ENCODE measurements at regions not wholly inside any gene's neighbourhood (a gene's known extent, or its start where the extent isn't known, plus 50 kb on each side); places are given as distances from the start of the nearest gene placed in this dataset.

DNA sequence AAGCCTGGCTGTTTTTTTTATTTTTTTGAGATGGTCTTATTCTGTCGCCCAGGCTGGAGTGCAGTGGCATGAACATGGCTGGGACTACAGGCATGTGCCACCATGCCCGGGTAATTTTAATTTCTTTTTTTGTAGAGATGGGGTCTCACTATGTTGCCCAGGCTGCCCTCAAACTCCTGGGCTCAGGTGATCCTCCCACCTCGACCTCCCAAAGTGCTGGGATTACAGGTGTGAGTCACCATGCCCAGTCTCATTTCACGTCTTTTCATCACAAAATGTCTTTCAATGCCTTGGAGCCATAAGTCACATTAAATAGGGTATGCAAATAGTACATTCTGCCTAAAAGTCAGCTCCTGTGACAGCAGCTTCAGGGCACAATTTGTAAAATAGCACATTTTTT, 52.8 kb downstream of the SOX2 start:
- no peak for DNase-seq (ENCODE audit: low read depth in 3 of 3)

DNA sequence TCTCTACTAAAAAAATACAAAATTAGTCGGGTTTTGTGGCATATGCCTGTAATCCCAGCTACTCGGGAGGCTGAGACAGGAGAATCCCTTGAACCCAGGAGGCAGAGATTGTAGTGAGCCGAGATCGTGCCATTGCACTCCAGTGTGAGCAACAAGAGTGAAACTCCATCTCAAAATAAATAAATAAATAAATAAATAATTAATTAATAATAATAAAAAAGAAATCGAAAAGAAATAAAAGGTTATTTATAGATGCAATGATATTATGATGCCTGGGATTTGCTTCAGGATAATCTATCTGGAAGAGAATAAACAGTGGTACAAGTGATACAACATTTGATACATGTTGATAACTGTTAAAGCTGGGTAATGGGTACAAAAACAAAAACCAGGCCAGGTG, 58.6 kb downstream of the SOX2 start:
- DNase-seq (ENCODE audit: low read depth in 3 of 3): no peak

DNA sequence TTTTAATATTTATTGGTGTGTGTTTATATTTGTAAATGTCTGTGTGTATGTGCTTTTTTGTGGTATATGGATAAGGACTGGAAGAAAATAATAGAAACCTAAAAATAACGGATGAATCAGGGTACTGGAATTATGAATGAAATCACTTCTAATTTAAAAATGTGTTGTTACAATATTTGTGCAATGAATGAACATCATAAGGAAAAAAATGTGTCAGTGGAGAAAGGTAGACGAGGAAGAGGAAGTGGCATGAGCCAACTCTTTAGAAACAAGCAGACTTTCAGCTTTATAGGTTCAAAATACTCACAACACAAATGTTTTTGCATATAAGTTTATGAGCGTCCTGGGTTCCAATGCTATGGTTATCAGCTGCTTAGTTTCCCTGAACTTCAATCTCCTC, 59.4 kb downstream of the SOX2 start:
- DNase-seq (ENCODE audit: low read depth in 3 of 3): no peak

DNA sequence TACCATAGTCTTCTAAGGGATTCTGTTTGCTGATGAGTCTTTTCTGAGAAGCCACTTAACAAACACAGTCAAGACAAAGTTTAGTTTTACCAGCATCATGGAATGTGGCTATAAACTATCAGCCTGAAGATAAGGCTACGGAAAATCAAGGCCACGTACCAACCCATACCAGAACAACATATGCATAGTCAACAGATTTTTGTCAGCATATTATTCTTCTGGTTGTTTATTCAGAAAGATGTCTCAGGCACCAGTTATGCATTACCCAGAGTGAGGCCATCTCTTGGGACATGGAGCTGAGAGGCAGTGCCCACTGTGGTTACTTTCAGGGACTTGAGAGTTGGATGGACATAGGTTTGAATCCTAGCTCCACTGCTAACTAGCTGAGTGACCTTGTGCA, 60.4 kb downstream of the SOX2 start:
- no peak for DNase-seq (ENCODE audit: low read depth in 3 of 3)

DNA sequence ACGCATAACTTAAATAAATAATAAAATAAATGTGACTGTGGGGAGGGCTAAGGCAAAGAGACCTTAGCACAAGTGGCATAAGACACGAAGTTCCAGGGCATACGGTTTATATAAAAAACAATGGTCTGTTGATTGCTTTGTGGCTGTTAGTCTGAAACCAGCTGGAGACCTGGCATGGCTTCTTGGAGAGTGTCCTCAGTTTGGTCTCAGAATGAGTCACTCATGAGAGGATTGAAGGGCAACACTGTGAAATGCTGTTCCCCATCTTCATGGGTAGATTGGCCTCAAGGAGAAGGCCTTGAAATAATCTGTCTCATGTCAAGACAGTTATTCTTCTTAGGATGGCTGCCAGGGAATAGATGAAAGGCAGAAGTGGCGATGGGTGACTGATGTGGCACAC, 62.2 kb downstream of the SOX2 start:
- no peak for DNase-seq (ENCODE audit: low read depth in 3 of 3)

DNA sequence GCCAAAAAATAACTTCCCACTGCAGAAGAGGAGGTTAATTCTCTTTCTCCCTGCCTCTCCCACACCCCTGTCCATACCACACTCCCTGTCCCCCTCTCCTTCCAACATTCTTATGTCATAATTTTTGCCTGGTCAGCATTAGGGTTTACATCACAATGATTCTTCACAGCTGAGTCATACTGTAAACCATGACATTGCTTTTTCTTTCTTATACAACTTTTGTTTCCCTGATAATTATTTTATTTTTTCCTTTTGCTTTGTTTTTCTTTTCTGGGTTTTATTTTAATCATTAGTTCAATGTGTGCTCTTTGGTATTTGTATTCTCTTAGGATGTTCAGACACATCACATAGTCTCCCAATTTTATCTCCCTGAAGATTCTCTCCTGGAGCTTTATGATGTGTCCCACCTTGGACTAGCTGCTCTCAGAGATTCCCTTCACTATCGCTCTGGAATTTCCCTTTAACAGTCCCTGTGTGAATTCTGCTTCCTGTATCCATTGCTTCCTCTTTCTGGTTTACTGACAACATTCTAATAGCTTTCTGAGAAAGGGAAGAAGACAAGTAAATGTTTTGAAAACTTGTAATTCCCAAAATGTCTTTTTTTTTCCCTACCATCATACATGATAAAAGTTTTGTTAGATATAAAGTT, 70.7 kb downstream of the SOX2 start:
- no peak for DNase-seq (ENCODE audit: low read depth in 3 of 3)

DNA sequence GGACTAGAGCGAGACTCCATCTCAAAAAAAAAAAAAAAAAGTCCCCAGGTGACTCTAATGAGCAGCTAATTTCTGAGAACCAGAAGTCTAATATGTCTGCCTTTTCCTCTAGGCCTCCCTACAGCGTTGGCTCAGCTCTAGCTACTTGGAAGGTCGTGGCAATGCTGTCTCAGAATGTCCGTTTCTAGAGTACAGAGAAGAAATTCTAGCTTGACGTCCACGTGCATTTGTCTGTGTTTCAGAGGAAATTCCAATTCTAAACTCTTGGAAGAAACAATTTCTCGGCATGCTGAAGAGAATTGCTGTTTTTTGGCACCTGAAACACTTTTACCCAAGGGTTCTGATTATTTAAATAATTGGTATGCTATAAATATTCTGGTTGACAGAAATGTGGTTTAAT, 78.8 kb downstream of the SOX2 start:
- DNase-seq (ENCODE audit: low read depth in 3 of 3): no peak

DNA sequence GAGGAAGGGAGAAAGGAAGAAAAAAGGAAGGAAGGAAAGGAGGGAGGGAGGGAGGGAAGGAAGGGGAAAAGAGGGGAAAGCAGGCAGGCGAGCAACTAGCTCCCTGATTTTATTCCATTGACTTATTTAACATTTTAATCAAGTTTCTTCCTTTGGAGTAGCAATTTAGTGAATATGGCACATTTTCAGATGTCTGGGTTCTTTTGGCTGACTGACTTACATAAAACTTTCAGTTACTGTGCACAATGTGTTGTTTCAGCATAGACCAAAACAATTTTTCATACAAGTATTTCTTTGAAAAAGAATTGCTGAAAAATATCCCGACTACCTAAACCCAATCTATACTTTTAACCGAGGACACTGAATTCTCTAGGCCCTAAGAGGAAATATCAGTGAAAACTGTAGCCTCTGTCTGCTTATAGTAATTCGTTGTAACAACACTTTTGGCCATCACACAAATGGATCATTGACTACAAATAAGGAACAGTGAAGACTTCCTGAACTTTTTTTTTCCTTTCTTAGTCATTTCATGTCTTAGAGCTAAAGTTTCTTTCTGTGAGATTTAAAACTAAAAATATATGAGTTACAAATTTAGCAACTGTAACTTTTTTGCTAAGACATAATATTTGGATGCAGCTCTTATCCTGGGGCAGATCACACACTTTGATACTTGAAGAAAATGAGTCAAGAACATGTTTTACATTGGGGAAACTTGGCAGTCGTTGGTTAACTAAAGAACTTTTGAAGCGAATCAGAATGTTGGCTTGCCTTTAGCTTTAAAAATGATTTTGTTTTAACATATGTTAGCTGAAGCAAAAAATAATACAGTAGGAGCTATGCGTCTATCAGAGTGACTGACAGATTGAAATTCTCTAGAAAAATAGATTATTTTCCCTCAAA, 79.6 kb downstream of the SOX2 start:
- no peak for DNase-seq (ENCODE audit: low read depth in 3 of 3)

DNA sequence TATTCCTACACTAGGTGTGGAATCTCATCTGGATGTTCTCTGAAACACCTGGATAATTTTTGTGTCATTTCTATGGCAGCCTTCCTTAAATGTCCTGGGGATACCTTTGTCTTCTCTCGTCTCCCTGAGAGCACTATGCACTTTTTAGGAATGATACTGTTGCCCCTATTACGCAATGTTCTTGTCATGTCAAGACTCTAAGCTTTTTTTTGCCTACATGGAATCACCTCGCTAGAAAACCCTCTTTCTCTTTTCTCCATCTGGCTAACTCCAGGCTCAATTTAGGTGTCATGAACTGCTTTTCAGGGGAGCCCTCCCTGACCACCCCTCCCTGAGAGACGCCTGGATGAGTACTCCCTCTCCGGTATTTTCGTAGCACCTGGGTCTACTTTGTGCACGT, 81.3 kb downstream of the SOX2 start:
- no peak for DNase-seq (ENCODE audit: low read depth in 3 of 3)

DNA sequence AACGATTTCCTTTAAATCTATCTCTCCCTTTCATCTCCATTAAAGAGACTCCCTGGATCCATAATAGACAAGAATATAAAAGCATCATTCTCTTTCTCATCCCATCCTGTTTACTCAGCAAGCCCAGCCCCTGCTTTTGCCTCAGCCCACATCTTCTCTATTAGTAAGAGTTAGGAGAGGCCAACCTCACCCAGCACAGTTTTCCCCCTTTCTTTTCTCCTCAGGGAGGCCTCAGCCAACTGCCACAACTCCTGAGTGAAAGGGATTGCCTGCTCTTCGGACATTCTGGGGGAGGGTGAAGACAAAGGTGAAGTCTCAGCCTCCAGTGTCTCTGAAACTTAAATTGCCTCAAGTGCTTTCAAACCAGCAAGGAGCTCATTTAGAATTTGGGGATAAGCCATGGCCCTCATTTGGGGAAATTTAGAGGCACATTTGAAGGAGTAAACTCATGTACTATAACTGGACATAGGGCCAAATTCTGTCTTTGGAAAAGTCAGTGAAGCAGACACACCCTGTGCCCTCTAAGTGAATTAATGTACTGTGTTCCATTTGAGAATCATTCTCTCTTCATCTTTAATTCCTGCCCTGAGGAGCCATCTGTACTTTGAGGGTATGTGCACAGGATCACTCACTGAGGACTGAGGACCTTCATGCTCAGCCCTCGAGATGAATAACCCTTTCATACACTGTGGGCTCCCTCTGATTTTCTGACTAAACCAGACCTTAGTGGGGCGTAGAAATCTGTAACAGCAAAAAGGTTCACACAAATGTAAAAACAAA, 82.5 kb downstream of the SOX2 start:
- no peak for DNase-seq (ENCODE audit: low read depth in 3 of 3)

DNA sequence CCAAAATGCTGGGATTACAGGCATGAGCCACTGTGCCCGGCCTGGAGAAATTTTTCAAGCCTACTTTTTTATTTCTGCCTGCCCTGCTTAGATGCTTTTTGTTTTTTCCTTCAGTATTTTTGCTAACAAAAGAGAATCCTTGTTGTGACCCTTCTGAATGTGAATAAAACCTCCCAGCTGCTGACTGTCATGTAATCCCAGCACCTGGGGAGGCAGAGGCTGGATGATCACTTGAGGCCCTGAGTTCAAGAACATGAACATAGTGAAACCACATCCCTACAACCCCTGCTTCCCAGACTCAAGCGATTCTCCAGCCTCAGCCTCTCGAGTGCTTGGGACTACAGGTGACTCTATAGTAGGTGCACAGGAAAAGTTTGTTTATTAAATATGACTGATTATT, 84.9 kb downstream of the SOX2 start:
- DNase-seq (ENCODE audit: low read depth in 3 of 3): no peak

DNA sequence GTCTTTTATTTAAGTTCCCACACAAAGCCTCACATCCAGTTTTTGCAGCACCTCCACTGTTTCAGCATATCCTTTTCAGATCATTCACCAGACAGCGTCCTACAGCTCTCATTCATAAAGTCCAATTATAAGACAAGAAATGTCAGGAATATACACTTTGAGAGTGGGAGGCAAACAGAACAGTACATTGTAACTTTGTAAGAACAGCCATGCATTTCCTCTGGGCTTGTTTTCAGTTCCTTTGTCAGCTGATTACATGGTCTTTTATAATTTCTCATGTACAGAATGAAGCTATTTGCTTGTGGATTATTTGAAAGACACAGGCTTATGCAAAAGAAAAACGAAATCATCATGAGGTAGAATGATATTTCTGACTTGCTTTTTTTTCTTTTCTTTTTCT, 85.7 kb downstream of the SOX2 start:
- DNase-seq (ENCODE audit: low read depth in 3 of 3): no peak

DNA sequence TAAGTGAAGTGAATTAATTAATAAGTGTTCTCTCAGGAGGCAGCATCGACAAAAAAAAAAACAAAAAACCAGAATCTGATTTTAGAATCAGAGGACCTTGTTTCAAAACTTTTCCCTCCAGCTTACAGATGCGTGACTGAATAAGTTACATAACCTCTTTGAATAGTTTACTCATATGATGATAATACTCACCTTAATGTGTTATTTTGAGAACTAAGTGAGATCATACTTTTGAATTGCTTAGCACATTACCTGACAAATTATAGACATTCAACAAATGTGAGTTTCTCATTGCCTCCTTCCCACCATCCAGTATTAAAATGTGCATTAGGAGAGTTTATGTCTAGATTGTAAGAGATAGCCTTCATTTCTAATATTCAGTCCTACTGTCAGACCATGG, 94.0 kb downstream of the SOX2 start:
- DNase-seq (ENCODE audit: low read depth in 3 of 3): no peak

DNA sequence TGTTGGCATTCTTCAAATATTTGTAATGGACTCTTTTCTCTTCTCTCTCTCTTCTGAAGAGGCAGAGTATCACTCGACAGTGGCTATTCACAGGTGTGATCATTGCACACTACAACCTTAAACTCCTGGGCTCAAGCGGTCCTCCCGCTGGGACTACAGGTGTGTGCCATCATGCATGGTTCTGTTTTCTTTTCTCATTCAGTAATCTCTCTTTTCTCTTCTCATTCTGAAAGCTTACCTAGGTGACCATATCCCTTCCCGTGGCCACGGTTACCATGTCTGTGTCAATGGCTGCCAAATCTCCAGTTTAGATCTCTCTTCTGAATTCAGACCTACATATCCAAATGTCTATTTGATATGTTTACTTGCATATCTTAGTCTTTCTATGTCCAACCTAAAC, 96.3 kb downstream of the SOX2 start:
- no peak for DNase-seq (ENCODE audit: low read depth in 3 of 3)

DNA sequence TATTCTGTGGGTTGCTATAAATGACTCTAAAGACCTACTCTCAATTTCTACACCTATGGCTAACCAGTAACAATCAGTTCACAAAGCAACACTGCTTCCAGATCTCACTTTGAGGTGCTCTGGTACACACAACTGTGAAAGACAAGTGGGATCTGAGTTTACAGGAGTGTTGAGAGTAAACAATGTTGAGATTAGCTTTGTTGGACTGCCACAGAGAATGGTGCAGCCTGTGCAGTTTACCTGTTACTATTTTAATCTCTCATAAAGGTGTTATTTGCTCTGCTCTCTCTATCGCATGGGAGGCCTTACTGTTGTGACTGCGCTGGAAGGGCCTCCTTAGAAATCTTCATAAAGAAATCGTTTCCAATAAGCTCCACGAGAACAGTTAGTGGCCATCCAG, 112.0 kb downstream of the SOX2 start:
- DNase-seq (ENCODE audit: low read depth in 3 of 3): no peak

DNA sequence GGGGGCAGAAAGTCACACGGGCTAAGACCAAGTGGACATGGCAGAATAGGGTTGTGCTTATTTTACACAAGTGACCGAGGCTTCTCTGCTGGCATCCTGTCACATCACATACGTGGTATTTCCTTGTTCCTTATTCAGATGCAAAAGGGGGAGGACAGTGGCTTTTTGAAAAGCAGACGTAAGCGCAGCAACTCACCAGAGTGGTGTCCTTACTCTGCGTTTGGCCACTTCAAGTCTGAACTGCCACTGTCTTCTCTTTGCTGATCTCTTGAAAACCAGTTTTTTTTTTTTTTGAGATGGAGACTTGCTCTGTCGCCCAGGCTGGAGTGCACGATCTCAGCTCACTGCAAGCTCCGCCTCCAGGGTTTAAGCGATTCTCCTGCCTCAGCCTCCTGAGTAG, 113.2 kb downstream of the SOX2 start:
- DNase-seq (ENCODE audit: low read depth in 3 of 3): no peak

DNA sequence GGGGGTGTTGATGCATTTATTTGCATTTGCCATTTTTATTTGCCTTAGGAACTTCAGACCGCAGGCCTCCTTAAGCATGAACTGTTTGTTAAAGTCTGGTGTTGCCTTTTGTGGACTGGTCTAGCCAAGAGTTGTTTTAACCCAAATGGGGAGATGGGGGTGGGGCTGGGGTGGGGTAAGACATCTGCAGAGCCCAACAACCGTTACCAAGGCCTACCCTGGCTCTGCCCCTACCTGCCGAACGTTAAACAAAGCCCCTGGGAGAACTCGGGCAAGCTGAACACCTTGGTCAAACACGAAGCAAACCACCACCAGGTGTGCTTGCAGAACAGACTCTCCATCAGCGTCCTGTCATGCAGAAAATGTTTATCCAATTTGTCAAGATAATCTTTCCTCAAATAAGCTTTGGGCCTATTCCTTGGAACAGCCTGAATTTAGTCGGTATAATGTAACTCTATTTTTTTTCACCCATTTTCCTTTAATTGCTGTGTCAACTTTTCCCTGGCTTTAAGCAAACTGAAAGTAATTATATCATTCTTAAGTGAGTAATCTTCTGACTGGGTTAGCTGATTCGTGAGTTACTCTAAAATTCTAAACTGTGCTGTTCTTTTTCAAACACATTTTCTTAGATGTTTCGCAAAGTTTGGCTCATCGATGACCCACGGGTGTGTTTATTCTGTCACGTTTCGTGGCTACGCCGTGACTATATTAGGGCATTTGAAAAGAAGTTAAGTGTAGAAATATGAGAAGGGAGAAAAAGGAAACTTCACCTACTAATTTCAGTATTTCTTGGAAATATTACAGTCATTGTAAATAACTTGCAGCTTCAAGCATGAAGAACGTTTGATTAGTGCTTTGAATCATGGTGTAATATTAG, 127.6 kb downstream of the SOX2 start:
- no peak for DNase-seq (ENCODE audit: low read depth in 3 of 3)

DNA sequence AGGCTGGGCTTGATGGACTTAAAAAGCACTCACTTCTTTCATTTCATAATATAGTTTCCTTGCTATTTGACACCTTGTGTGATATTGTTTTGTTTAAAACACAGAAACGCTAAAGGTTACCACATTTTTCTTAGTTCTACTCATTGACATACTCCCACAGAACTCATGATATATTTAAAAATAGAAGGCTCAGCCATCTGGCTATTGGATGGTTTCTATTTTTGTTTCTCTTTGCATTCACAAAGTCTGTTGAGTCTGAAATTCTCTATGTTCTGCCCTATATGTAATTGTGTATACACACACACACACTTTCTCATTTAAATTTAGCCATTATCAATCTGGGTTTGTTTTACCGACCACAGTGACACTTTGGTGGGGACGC, 128.2 kb downstream of the SOX2 start:
- DNase-seq (ENCODE audit: low read depth in 3 of 3): no peak

DNA sequence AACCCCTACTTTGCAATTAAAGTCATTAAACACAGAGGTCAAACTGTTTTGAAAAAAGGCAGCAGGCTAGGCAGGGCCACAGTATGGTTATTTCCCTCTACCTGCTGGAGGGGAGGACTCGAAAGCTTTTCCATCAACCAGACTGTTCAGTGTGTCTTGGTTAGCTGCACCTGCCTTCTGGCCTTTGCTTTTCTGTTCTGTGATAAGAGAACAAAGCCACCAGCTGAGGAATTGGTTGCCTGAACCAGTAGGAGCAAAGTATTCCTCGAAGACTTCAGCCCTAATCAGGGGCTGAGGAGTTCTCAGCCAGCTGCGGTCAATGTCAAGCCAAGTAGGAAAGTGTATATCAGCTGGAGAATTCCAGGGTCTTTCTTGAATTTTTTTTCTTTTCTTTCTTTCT, 132.5 kb downstream of the SOX2 start:
- DNase-seq (ENCODE audit: low read depth in 3 of 3): no peak

DNA sequence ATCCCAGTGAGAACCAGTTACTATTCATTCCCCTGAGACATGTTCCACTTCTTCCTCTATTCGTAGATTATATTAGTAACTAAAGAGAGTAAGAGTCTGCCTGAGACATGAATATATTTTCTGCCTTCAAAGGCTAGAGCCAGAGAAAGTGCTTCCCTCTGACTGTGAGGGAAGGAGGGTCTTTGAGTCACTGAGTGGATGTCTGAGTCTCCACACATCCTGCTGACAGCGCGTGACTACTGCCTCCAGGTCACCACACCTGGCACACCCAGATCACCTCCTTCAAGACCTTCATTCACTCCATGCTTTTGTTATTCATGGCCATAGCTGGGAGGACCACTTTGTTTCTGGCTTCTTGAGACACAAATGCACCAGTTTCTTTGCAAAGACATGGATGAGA, 135.6 kb downstream of the SOX2 start:
- DNase-seq (ENCODE audit: low read depth in 3 of 3): no peak

DNA sequence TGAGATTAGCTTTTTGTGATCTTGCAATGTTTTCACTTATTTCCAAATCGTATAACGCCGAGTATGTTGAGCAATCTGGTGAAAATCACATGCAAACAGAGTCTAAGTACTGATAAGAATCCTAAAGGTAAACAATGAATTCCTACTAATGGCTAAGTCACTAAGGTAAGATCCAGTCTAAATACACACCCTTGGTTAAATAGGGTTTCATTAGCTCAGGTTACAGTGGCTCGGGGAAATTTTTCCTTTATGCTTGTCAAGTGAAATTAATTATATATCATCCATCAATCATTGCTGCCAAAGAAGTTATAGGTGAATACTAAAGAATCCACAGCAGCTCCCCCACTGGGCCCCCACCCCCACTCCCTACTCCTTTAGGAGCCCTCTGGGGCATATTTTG, 139.3 kb downstream of the SOX2 start:
- no peak for DNase-seq (ENCODE audit: low read depth in 3 of 3)

DNA sequence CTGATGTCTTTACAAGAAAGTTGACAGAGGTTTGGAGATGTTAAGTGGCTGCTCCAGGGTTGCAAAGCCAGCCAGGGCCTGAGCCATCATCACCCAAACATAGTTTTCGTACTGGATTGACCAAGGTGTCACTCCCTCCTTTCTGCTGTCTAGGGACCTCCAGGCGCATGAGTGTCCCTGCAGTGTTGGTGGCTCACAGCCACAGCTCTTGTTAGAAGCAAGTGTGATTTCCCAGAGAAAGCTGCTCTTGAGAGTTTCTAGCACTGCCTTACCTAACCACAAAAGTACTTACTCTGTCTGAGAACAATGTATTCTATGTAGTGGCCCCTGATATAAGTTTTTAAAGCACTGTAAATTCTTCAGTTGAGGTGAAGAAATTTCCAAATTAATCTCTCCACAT, 144.1 kb downstream of the SOX2 start:
- DNase-seq (ENCODE audit: low read depth in 3 of 3): no peak

Measured in stimulated activated CD4-positive, alpha-beta T cell treated with anti-CD3 and anti-CD28 coated beads, TNF-alpha, amount 100 ng/mL, for 4 hours (primary cell).